GM18951 (cell line): ENCODE measurements at regions not wholly inside any gene's neighbourhood (a gene's known extent, or its start where the extent isn't known, plus 50 kb on each side); places are given as distances from the start of the nearest gene placed in this dataset.

Experiments used
- POLR2A ChIP-seq: IDR thresholded peaks from 4 replicates; pipeline ENCODE4 v1.6.1; 2011; ENCODE audit warnings: mild to moderate bottlenecking; ENCODE audit not compliant: insufficient read length, insufficient read depth; ENCODE audit errors: extremely low read depth
- in situ Hi-C: fragments of 300-500 bp; cut with MboI; formaldehyde crosslinking; loops from one replicate; pipeline ENCODE4 v1.12.0; 2022; ENCODE audit warnings: low sequenced_read_pairs, mixed read lengths, inconsistent platforms; ENCODE audit not compliant: unreplicated experiment

DNA sequence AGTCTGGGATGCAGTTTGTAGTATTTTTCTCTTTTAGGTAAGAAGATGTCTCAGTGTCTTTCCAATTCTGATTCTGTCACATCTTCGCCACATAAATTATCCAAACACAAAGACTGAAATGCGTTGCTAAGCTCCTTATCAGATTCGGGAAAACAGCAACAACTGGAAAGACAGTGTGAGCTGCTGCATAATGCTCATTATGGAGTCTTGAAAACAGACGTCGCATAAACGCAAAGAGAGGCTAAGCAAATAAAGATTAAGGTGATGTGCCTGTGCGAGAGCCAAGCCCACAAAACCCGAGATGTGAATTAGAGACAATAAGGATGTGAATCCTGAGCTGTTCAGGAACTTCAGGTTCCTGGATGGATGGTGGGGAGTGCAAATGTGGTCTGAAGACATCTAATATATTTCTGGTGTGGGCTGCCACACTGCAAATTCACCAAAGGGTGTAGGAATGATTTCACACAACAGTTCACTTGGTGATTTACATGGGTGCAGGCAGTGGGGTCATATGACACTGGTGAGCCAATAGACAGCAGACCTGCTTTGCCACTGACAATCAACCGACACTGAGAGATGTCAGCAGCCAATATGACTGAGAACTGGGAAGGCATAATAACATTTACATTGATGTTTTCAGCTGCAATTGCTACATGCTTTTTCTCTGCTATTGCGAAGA, 195.8 kb downstream of the MTX2 start:
- TF ChIP-seq POLR2A = no peak
- in situ Hi-C loops = no loop called here

DNA sequence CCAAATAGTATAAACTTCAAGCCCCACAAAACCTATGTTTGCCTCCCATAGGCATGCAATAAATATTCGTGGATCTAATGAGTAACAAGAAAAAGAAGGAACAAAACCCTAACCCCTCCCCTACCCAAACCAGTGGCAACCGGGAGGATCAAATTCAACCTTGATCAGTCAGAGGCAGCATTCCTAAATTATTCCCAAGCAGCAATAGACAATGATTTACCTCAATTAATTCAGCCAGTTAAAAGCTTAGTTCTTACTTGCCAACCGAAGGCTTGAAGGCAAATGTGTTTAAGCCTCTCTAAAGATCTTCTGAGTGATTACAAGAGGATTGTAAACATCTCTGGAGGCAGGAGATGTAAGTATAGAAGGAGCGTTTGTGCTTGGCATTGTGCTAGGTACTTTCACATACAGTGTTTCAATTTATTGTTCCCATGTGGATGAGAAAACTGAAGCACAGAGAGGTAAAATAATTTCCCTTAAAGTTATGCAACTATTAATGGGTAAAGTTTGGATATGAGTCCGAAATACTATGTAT, 197.7 kb downstream of the MTX2 start:
- TF ChIP-seq POLR2A = no peak
- in situ Hi-C loops = no loop called here

DNA sequence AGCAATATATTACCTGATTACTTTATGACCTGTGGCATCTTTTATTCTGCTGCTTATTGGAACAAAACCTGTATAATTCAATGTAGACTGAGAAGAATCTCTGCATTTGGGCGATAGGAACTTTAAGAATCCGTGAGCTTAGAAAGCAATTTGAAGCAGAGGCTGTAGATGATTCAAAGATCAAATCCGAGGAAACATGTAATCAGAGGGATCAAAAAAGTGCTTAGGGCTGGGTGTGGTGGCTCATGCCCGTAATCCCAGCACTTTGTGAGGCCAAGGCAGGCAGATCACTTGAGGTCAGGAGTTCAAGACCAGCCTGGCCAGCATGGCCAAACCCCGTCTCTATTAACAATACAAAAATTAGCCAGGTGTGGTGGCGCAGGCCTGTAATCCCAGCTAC, 198.4 kb downstream of the MTX2 start:
- no peak for TF ChIP-seq POLR2A
- in situ Hi-C loops = no loop called here

DNA sequence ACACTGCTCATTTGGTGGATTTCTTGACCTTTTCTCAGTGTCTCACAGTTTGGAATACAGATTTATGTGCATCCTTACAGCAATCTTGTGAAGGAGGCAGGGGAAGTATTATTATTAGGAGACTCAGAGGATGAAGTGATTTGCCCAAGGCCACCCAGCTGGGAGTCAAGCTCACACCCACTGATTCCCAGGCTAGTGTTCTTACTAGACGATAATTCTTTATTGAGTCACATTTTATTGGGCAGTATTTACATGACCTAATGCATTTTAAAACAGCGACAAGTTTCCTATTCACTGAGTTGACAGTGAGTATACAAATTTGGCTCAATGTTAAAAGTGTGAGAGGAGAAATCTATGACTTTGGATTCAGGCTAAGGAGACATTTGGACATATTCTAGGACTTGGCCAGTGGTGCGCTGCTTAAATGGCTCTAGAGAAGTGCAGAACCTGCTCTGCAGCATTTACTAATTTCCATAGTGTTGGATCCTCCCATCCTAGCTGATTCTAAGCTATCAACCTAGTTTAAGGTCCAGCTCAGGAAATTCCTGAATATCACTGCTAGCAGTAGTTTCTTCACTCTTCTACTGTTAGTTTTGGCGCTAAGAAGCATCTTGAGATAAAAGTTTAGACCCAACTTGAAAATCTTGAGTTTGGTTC, 199.3 kb downstream of the MTX2 start:
- no peak for TF ChIP-seq POLR2A

DNA sequence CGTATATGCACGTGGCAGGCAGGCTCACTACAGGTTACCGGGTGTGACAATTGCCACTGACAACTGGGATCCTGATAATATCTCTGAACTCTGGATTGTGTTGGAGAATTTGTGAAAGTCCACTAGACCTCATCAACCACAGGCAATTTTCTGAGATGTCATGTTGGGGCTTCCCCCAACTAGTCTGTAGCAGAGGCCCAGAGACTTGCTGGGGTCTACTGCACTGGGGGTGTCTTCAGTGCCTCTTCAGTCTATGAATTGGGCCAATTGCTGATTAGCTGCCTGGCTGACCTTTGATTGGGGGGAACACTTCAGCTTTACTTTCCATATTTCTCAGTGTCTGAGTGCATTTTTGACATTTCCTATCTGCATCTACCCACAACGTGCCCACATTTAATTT, 201.5 kb downstream of the MTX2 start:
- no peak for TF ChIP-seq POLR2A
- in situ Hi-C loops = no loop called here

More for the DNA sequence above, 199.3 kb downstream of the MTX2 start:
- in situ Hi-C loops = no loop called here

DNA sequence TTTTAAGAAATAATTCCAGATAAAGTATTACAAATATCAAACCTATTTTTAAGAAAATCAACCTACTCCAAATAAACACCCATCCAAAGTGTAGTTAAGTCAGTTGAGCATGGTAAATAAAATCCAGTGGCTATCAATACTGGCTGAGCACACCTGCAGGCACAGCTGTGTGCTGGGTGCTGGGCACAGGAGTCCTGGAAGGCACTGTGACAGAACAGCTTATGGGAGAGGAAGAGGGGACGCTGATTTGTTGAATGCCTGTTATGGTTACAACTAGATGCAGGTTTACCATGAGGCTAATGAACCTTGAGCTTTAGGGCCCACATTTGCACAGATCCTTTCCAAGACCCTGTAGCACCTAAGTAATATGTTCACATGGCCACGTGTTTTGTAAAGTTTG, 202.7 kb downstream of the MTX2 start:
- no peak for TF ChIP-seq POLR2A
- in situ Hi-C loops = no loop called here

DNA sequence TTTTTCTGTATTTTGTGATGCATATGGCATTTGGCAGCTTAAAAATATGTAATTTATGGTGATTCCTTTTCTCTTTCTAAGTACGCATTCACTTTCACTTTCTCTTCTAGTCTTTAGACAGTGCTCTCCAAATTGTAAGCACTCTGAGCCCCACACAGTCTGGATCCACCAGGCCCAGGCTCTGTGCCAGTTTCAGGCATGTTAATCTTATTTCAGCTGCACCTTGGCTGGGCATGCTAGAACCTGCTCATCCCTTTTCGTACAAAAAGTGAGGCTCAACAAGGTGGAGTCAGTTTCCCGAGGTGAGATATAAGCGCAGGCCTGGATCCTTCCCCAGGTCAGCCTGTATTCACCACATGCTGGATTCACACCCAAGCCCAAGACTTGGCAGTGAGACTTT, 203.9 kb downstream of the MTX2 start:
- no peak for TF ChIP-seq POLR2A
- in situ Hi-C loops = no loop called here

DNA sequence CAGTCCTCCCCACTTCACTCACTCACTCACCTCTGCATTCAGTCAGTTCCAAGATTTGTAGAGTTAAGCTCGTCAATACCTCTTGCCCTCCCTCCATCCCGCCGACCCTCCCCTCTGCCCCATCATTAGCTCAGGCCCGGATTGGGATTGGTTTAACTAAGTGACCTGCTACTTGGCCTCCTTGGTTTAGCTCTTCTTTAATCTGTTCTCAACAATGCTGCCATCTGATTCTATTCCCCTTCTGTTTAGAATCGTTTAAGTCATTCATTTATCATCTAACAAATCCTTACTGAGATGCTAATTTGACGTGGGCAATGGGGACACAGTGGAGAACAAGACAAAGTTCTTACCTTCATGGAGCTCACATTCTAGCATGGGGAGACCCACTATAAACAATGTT, 204.6 kb downstream of the MTX2 start:
- no peak for TF ChIP-seq POLR2A
- in situ Hi-C loops = no loop called here

DNA sequence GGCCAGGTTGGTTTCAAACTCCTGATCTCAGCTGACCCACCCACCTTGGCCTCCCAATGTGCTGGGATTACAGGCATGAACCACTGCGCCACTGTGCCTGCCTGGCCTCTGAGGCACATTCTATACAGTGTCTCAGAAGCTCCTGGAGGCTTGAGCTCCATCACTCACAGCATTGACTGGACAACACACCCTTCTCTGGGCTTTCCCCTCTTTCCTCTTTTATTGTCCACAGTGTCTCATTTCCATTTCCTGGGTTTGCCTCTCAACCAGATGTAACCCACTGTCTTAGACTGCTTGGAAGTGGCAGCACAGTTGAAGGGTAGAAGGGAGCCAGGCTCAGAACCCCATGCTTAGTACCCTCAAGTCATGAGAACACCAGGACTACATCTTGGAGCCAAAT, 208.1 kb downstream of the MTX2 start:
- in situ Hi-C loops = no loop called here
- TF ChIP-seq POLR2A = no peak

DNA sequence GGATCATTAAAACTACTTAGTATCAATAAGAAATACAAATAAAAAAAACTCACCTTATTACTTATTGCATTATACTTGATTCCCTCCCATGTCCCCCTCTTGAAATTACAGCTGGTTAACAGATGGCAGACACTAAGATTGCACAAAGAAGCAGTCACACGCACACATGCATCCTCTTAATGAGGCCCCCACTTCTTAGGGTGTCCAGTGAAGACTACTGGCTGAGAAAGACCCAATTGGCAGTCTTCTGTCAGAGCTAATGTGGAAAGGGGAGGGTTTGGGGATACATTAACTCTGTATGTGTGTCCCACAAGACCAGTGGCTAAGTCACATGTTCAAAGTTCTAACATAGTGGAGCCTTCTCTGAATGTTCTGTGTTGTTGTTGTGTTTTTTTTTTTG, 210.7 kb downstream of the MTX2 start:
- TF ChIP-seq POLR2A = no peak
- in situ Hi-C loops = no loop called here

DNA sequence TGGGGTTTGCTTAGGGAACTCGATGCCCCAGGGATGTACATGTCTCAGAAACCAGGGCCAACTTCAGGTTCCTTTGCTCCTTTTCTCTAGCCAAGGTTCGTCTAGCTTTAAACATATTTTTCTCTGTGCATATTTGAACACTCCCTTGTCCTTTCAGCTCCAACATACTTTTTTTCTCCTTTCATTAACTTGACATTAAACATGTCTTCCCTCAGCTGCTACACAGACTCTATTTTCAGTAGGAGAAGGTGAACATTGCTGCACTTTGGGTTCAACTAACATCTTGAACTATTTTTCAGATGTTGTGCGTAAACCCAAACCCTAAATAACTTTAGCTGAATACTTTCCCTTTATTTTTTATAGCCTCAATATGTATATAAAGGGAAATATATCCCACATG, 212.9 kb downstream of the MTX2 start:
- in situ Hi-C loops = no loop called here
- TF ChIP-seq POLR2A = no peak

DNA sequence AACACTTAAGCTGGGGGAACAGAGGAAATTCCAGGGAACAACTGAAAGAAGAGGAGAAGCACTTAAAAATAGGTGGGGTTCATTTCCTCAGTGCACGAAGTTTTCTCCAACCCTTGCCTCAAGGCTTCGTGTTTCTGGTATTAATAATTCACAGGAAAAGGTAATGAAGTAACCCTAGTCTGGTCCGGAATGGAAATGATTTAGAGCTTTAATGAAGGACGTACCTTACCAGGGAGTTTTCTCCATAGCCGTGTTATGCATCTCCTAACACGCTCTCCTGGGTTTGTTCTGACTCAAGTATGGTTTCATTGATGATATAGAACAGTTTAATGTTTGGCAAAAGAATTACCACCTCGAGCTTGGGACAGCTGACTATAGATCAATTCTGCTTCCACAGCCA, 214.2 kb downstream of the MTX2 start:
- in situ Hi-C loops = no loop called here
- TF ChIP-seq POLR2A = no peak

DNA sequence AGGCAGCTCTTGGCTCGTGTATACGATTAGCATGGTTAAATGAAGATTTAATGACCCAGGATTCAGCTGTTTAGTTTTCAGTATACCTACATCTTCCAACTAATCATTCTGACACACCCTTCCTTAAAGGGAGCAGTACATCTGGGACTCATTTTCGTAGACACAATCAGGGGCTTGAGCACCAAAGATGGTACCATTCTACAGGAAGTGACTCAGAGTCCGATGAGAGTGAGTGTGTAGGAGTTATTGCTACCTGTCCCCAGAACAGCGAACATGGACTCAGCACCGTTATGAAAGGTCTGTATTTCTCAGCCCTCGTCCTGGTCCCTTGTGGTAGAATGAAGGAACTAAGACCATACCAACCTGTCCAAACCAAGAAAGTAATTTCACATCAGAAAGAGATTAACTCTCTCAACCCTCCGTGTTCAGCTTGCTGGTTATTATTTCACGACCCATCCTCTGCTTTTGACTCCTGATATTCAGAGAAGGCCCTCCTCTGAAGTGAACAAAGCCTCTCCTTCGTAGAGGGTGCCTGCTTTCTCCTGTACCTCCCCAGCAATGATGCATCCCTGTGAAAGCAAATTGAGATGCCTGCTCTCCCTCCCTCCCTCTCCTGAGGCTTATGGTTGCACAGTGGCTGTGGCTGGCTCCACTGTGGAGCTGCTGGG, 214.8 kb downstream of the MTX2 start:
- no peak for TF ChIP-seq POLR2A
- in situ Hi-C loops = no loop called here

DNA sequence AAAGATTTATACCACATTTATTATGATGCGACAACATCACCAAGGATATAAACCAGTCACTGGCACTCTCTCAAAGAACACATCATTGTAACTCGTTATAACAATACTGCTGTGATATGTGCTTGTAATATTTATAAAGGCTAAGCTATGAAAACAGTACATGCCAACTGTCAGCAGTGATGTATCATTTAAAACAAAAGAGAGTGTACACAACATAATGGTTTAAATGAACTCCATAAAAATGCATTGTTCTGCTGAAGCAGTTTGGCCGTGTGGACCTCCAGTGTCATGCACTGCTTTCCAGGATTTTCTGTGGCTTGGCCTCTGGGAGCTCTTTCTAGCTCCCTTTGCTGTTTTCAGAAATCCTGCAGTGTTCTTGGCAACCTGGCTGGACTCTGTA, 215.6 kb downstream of the MTX2 start:
- TF ChIP-seq POLR2A = no peak
- in situ Hi-C loops = no loop called here
